NT2/D1 (cell line): ENCODE measurements at regions not wholly inside any gene's neighbourhood (a gene's known extent, or its start where the extent isn't known, plus 50 kb on each side); places are given as distances from the start of the nearest gene placed in this dataset.

Source experiments
- YY1 ChIP-seq: IDR thresholded peaks from 2 replicates; pipeline ENCODE4 v1.6.1; 2011; ENCODE audit not compliant: insufficient read length, insufficient read depth
- ZNF274 ChIP-seq: IDR thresholded peaks from 2 replicates; pipeline ENCODE4 v1.6.1; 2011; ENCODE audit warnings: mild to moderate bottlenecking, low read depth, low read length

DNA sequence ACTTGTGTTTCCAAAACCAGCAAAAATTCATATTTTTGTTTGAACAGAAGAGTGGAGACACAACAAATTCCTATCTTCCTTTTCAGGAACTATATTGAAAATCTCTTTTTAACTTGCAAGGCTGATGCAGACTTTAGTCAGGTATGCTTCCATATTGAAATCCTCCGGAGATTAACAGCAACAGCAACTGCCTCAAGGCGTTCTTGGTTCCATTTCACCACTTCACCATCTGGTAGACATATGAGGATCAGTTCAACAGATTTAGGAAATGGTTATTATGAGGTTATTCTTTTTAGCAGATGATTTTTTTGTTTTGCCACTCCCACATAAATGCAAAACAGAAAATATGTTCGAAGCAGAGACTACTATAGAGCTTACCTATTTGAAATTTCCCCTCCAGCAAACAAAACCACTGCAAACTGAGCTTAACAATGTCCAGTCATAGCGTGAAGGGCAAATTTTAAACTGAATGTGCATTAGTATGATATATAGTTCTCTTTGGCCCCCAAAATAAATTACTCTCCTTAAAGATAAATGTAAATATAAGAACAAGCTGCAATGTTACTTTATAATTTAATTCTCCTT, 520.5 kb upstream of the ADGRB3 start:
- no peak for TF ChIP-seq YY1
- no peak for TF ChIP-seq ZNF274
